ENCODE measurements at regions not wholly inside any gene's neighbourhood (a gene's known extent, or its start where the extent isn't known, plus 50 kb on each side); places are given as distances from the start of the nearest gene placed in this dataset.

- TF ChIP-seq, protein P1, sequence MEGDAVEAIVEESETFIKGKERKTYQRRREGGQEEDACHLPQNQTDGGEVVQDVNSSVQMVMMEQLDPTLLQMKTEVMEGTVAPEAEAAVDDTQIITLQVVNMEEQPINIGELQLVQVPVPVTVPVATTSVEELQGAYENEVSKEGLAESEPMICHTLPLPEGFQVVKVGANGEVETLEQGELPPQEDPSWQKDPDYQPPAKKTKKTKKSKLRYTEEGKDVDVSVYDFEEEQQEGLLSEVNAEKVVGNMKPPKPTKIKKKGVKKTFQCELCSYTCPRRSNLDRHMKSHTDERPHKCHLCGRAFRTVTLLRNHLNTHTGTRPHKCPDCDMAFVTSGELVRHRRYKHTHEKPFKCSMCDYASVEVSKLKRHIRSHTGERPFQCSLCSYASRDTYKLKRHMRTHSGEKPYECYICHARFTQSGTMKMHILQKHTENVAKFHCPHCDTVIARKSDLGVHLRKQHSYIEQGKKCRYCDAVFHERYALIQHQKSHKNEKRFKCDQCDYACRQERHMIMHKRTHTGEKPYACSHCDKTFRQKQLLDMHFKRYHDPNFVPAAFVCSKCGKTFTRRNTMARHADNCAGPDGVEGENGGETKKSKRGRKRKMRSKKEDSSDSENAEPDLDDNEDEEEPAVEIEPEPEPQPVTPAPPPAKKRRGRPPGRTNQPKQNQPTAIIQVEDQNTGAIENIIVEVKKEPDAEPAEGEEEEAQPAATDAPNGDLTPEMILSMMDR (conservative IDR thresholded peaks at IDR 0.05; ENCODE audit: low read depth, low read length): no peak
- TF ChIP-seq EZH2 (IDR thresholded peaks at IDR 0.05; ENCODE audit: borderline replicate concordance, low read depth, low read length, poor library complexity, severe bottlenecking): no peak
Observed at GRCh38 chr1:60463786-60464185, 390.2 kb upstream of the C1orf87 start.

Measured in A673 (cell line).